ENCODE measurements at regions not wholly inside any gene's neighbourhood (a gene's known extent, or its start where the extent isn't known, plus 50 kb on each side); places are given as distances from the start of the nearest gene placed in this dataset.

DNA sequence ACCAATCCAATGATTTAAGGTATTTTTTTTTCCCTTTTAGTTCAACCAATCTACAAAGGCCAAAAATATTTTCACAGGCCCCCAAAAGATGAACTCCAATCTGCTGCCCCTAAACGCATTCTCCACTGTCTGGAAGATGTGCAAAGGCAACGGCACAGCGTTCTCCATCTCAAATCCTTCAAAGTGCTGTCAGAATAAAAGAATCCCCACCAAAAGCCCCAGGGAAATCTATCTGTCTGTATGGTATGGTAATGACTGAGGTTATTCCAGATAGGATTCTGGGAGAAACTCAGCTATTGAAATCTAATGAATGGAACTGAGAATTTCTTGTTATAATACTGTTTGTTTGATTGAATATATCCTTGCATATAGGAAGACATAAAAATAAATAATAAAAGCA lies 217.8 kb upstream of the CCN2 start:
- Histone ChIP-seq H3K9me3 (ENCODE audit: low read length) (no peaks in the 10 kb centered on the region), H2AFZ (ENCODE audit: low read length) (no peak overlapping the region)
- TF ChIP-seq, protein P1, sequence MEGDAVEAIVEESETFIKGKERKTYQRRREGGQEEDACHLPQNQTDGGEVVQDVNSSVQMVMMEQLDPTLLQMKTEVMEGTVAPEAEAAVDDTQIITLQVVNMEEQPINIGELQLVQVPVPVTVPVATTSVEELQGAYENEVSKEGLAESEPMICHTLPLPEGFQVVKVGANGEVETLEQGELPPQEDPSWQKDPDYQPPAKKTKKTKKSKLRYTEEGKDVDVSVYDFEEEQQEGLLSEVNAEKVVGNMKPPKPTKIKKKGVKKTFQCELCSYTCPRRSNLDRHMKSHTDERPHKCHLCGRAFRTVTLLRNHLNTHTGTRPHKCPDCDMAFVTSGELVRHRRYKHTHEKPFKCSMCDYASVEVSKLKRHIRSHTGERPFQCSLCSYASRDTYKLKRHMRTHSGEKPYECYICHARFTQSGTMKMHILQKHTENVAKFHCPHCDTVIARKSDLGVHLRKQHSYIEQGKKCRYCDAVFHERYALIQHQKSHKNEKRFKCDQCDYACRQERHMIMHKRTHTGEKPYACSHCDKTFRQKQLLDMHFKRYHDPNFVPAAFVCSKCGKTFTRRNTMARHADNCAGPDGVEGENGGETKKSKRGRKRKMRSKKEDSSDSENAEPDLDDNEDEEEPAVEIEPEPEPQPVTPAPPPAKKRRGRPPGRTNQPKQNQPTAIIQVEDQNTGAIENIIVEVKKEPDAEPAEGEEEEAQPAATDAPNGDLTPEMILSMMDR (IDR thresholded peaks at IDR 0.05; ENCODE audit: low read length) = no peak
- TF ChIP-seq EZH2 (IDR thresholded peaks at IDR 0.05; ENCODE audit: borderline replicate concordance, low read length) = no peak

DNA sequence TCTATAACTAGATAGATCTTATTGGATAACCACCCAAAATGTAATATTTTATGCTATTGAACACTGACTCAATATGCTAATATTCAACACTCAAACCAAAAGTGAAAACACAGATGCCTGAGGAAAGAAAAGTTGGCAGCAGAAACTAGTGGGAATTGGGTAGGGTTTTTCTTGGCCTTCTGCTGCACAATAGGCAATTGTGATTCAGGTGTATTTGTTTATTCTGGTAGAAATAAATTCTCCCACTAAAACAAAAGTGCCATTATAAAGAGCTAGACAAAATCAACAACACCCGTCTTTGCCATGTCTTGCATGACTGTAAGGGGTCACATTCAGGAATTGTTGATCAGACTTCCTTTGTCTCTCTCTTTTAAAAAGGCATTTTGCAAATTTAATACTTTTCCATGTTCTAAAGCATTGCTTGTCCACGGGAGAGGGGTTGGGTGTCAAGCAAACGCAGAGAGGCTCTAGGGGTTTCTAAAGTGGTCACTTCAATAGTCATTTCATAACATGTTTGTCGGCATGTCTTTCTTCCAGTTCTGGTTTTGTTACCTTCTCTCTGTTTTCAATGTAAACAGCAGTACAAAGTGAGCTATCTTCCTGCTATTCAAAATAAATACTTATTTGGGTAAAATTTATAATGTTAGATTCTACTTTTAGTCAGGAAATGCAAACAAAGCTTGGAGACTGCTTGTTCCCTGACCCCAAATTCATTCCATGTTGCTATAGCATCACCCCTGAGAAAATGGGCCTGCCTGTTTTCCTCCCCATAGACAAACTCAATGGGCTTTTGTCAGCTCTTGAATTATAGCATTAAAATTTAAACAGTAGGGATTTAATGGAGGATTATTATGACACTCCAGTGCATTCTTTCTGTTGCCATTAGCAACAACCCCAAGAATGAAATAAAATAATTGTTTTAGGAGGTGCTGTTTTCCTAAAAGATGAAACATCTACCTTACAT lies 217.0 kb upstream of the CCN2 start:
- H3K79me2 ChIP-seq (ENCODE audit: insufficient read depth, low read length) = no peaks in the 10 kb centered on the region
- H4K20me1 ChIP-seq (ENCODE audit: insufficient read depth, low read length) = no peaks in the 10 kb centered on the region
- H3F3A ChIP-seq (ENCODE audit: insufficient read depth, low read length) = no peaks in the 10 kb centered on the region
- H3K27ac ChIP-seq (ENCODE audit: low read depth, low read length, poor library complexity, severe bottlenecking) = no peak overlapping the region
- H3K27me3 ChIP-seq (ENCODE audit: insufficient read depth, low read length) = no peaks in the 10 kb centered on the region
- H3K4me3 ChIP-seq (ENCODE audit: low read depth, low read length, poor library complexity, severe bottlenecking) = no peak overlapping the region
- no peaks in the 10 kb centered on the region for H3K4me1 ChIP-seq (ENCODE audit: insufficient read depth, low read length, severe bottlenecking)
- no peak overlapping the region for H2AFZ ChIP-seq (ENCODE audit: low read length)
- no peaks in the 10 kb centered on the region for H3K9me2 ChIP-seq (ENCODE audit: low read depth, low read length)
- H3K9ac ChIP-seq (ENCODE audit: low read length) = no peak overlapping the region
- no peak overlapping the region for H3K4me2 ChIP-seq (ENCODE audit: low read length)
- no peak for TF ChIP-seq EZH2 (IDR thresholded peaks at IDR 0.05; ENCODE audit: borderline replicate concordance, low read length)
- TF ChIP-seq, protein P1 (IDR thresholded peaks at IDR 0.05; ENCODE audit: low read length) = no peak
- H3K9me3 ChIP-seq (ENCODE audit: low read length) = no peaks in the 10 kb centered on the region
- no peaks in the 10 kb centered on the region for H3K36me3 ChIP-seq (ENCODE audit: insufficient read depth, low read length)

More for the DNA sequence above, 217.8 kb upstream of the CCN2 start:
- no peaks in the 10 kb centered on the region for H3K36me3 ChIP-seq (ENCODE audit: insufficient read depth, low read length)
- no peaks in the 10 kb centered on the region for H4K20me1 ChIP-seq (ENCODE audit: insufficient read depth, low read length)
- H3K4me2 ChIP-seq (ENCODE audit: low read length) = no peak overlapping the region
- no peaks in the 10 kb centered on the region for H3F3A ChIP-seq (ENCODE audit: insufficient read depth, low read length)
- H3K4me3 ChIP-seq (ENCODE audit: low read depth, low read length, poor library complexity, severe bottlenecking) = no peak overlapping the region
- no peak overlapping the region for H3K9ac ChIP-seq (ENCODE audit: low read length)
- no peaks in the 10 kb centered on the region for H3K79me2 ChIP-seq (ENCODE audit: insufficient read depth, low read length)
- H3K27me3 ChIP-seq (ENCODE audit: insufficient read depth, low read length) = no peaks in the 10 kb centered on the region
- no peak overlapping the region for H3K27ac ChIP-seq (ENCODE audit: low read depth, low read length, poor library complexity, severe bottlenecking)
- no peaks in the 10 kb centered on the region for H3K9me2 ChIP-seq (ENCODE audit: low read depth, low read length)
- no peaks in the 10 kb centered on the region for H3K4me1 ChIP-seq (ENCODE audit: insufficient read depth, low read length, severe bottlenecking)

DNA sequence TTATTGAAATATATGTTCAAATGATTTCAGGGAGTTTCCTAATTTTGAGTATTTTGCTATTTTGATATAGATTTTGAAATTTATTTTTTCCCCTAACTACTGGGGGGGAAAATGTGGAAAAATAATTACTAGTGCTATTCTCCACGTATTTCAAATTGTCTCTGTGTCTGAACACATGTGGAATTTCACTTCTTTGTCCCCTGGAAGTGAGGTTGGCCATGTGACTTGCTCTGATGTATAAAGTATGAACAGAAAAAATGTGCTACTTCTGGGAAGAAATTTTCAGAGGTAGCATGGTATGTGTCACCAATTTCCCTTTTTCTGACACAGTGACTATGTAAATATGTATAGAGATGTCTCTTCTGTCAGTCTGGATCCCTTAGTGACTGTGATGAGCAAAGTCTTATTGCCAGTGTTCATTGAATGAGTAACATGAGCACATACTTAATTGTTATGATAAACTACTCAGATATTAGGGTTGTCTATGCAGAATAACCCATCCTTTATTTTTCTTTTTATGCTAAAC lies 215.4 kb upstream of the CCN2 start:
- Histone ChIP-seq H3F3A (ENCODE audit: insufficient read depth, low read length) (no peaks in the 10 kb centered on the region), H3K9ac (ENCODE audit: low read length) (no peak overlapping the region), H2AFZ (ENCODE audit: low read length) (no peak overlapping the region), H3K4me2 (ENCODE audit: low read length) (no peak overlapping the region), H3K9me3 (ENCODE audit: low read length) (no peaks in the 10 kb centered on the region), H3K9me2 (ENCODE audit: low read depth, low read length) (no peaks in the 10 kb centered on the region), H3K27ac (ENCODE audit: low read depth, low read length, poor library complexity, severe bottlenecking) (no peak overlapping the region), H3K36me3 (ENCODE audit: insufficient read depth, low read length) (no peaks in the 10 kb centered on the region), H3K4me3 (ENCODE audit: low read depth, low read length, poor library complexity, severe bottlenecking) (no peak overlapping the region), H3K79me2 (ENCODE audit: insufficient read depth, low read length) (no peaks in the 10 kb centered on the region), H3K4me1 (ENCODE audit: insufficient read depth, low read length, severe bottlenecking) (no peaks in the 10 kb centered on the region), H3K27me3 (ENCODE audit: insufficient read depth, low read length) (no peaks in the 10 kb centered on the region), H4K20me1 (ENCODE audit: insufficient read depth, low read length) (no peaks in the 10 kb centered on the region)
- TF ChIP-seq, protein P1 (IDR thresholded peaks at IDR 0.05; ENCODE audit: low read length) = no peak
- TF ChIP-seq EZH2 (IDR thresholded peaks at IDR 0.05; ENCODE audit: borderline replicate concordance, low read length) = no peak
